ENCODE measurements at regions not wholly inside any gene's neighbourhood (a gene's known extent, or its start where the extent isn't known, plus 50 kb on each side); places are given as distances from the start of the nearest gene placed in this dataset.
"Not testable (repeated sequence)": the region's sequence is repeated elsewhere in the genome, so short reads cannot be mapped to it uniquely, and the experiment has no call there.

DNA sequence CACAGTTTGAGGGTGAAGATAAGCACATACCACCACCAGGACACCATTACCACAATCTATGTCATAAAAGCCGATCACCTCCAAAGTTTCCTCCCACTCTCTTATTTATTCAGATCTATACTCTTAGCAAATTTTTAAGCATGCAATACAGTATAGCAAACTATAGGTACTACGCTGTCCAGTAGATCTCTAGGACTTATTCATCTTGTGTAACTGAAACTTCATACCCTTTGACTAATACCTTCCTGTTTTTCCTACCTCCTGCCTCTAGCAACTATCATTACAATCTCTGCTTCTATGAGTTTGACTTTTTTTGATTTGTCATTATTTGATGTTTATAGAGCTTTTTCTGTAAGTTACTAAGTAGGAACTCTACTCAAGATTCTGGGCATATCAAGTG is 84.5 kb upstream of the MANSC4 start:
- intact Hi-C loops (cut with DNase I; ENCODE audit: low total_unique reads), result no loop called here
- no peak for DNase-seq (ENCODE audit: low spot score in 2 of 2)
- Histone ChIP-seq H3K27ac (no peak overlapping the region), H3K4me1 (no peaks in the 10 kb centered on the region), H3K9me3 (no peaks in the 10 kb centered on the region), H3K4me3 (no peak overlapping the region), H3K27me3 (no peaks in the 10 kb centered on the region), H3K36me3 (no peaks in the 10 kb centered on the region)
- TF ChIP-seq POLR2A (IDR thresholded peaks at IDR 0.05), result no peak

DNA sequence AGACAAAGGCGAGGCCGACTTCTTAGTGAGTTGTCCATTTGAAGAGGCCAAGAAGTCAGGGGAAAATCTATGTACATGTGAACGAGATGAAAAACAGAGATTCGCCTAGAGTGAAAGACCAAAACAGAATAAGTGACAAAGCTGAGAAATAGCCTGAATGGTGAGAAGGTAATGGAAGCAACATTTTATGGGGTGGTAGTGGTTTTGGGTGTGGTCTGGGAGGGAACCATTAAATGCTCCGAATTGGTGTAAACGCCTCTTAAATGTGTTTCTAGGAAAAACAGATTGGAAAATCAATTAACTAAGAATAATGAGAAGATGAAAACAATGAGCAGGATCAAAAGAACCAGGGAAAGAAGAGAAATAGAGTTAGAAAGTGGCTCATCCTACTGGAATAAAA is 83.8 kb upstream of the MANSC4 start:
- Histone ChIP-seq H3K36me3 (no peaks in the 10 kb centered on the region), H3K27me3 (no peaks in the 10 kb centered on the region), H3K4me3 (no peak overlapping the region), H3K27ac (no peak overlapping the region), H3K9me3 (no peaks in the 10 kb centered on the region), H3K4me1 (no peaks in the 10 kb centered on the region)
- TF ChIP-seq POLR2AphosphoS5 (IDR thresholded peaks at IDR 0.05) (no peak), POLR2A (IDR thresholded peaks at IDR 0.05) (no peak)
- TF ChIP-seq, protein P1, sequence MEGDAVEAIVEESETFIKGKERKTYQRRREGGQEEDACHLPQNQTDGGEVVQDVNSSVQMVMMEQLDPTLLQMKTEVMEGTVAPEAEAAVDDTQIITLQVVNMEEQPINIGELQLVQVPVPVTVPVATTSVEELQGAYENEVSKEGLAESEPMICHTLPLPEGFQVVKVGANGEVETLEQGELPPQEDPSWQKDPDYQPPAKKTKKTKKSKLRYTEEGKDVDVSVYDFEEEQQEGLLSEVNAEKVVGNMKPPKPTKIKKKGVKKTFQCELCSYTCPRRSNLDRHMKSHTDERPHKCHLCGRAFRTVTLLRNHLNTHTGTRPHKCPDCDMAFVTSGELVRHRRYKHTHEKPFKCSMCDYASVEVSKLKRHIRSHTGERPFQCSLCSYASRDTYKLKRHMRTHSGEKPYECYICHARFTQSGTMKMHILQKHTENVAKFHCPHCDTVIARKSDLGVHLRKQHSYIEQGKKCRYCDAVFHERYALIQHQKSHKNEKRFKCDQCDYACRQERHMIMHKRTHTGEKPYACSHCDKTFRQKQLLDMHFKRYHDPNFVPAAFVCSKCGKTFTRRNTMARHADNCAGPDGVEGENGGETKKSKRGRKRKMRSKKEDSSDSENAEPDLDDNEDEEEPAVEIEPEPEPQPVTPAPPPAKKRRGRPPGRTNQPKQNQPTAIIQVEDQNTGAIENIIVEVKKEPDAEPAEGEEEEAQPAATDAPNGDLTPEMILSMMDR (IDR thresholded peaks at IDR 0.05), result no peak
- no peak for DNase-seq (ENCODE audit: low spot score in 2 of 2)
- intact Hi-C loops (cut with DNase I; ENCODE audit: low total_unique reads), result no loop called here

DNA sequence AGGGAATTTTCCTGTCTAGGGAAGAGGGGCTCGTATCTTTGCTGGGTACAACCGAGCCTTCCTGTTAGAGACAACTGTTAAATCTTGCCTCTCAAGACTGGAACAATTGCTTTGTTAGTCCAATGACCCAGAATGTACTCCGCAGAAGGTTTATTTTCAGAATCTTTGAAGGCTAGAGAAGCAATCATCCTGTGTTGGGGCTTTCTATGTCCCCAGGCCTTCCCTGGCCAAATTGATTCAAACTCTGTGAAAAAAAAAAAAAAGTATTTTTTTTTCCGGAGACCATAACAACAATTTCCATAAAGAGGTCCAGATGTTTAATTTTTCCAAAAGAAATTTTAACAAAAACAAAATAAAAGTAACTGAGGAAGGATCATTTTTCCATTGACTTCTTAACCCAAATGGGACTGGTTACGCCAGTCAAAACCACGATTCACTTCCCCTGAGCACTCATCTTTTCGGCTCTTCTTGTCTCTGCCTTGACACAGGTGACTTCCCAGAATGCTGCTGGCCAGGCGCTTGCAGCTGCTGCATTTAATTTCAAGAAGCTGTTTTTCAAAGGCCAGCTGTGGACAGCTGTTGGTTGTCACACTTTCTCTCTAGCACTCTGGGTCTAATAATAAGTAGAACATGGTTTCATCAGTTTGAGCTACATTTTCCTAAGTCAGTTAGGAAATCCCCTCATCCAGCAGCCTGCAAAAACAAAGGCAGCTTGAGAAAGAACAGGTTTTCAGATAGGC is 81.6 kb upstream of the MANSC4 start:
- Histone ChIP-seq H3K36me3 (no peaks in the 10 kb centered on the region), H3K27ac (no peak overlapping the region), H3K4me1 (no peaks in the 10 kb centered on the region), H3K4me3 (no peak overlapping the region), H3K27me3 (no peaks in the 10 kb centered on the region), H3K9me3 (no peaks in the 10 kb centered on the region)
- intact Hi-C loops (cut with DNase I; ENCODE audit: low total_unique reads), result no loop called here
- no peak for DNase-seq (ENCODE audit: low spot score in 2 of 2)
- TF ChIP-seq POLR2AphosphoS5 (IDR thresholded peaks at IDR 0.05), result peak in 1 of 3 donors; percentile 21
- TF ChIP-seq, protein P1 (IDR thresholded peaks at IDR 0.05), result no peak
- TF ChIP-seq POLR2A (IDR thresholded peaks at IDR 0.05), result no peak

DNA sequence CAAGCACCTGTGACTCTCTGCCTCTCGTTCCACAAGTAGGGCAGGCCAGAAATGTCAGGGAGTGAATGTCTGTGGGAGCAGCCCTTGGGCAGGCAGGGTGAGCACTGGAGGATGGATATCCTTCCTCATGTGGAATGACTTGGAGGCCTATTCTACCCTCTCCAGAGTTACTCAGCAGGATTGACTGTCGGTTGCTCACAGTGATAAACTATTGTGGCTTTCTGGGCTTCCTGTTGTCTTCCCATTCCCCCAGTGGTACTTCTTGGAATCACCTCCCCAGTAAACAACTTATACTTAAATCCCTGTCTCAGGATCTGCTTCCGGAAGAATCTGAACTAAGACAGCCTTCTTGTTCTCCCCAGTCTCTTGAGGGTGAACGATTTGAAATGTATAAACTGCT is 79.6 kb upstream of the MANSC4 start:
- no peaks in the 10 kb centered on the region for H3K27me3 ChIP-seq
- H3K36me3 ChIP-seq, result no peaks in the 10 kb centered on the region
- no peaks in the 10 kb centered on the region for H3K4me1 ChIP-seq
- intact Hi-C loops (cut with DNase I; ENCODE audit: low total_unique reads), result no loop called here
- TF ChIP-seq, protein P1 (IDR thresholded peaks at IDR 0.05), result no peak
- no peak for TF ChIP-seq POLR2AphosphoS5 (IDR thresholded peaks at IDR 0.05)
- TF ChIP-seq POLR2A (IDR thresholded peaks at IDR 0.05), result no peak
- no peak overlapping the region for H3K4me3 ChIP-seq
- no peak for DNase-seq (ENCODE audit: low spot score in 2 of 2)
- H3K27ac ChIP-seq, result no peak overlapping the region
- H3K9me3 ChIP-seq, result no peaks in the 10 kb centered on the region

DNA sequence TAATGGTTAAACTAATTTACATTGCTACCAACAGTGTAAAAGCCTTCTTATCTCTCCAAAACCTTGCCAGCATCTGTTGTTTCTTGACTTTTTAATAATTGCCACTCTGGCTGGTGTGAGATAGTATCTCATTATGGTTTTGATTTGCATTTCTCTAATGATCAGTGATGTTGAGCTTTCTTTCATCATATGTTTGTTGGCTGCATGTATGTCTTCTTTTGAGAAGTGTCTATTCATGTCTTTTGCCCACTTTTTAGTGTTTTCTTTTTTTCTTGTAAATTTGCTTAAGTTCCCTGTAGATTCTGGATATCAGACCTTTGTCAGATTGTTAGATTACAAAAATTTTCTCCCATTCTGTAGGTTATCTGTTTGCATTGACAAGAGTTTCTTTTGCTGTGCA is 77.0 kb upstream of the MANSC4 start:
- intact Hi-C loops (cut with DNase I; ENCODE audit: low total_unique reads); H3K27ac ChIP-seq; H3K27me3 ChIP-seq; H3K9me3 ChIP-seq; H3K4me1 ChIP-seq; H3K4me3 ChIP-seq; H3K36me3 ChIP-seq; DNase-seq (ENCODE audit: low spot score in 2 of 2): not testable (repeated sequence)

DNA sequence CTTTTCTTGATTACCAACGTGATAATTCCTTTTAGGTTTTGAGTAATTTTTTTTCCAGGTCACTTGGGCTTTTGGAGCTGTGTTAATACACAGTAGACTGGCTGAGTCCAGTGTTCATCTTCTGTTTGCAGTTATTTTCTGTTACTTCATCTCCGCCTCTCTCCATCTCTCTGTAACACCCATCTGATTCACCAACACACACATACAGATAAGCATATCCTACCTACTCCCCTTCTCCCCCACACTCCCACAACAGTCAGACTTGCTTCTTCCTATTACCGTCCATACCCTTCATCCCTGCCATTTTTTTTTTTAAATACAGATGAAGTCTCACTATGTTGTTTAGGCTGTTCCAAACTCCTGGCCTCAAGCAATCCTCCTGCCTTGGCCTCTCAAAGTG is 72.7 kb upstream of the MANSC4 start:
- TF ChIP-seq POLR2AphosphoS5 (IDR thresholded peaks at IDR 0.05) (no peak), POLR2A (IDR thresholded peaks at IDR 0.05) (no peak)
- TF ChIP-seq, protein P1 (IDR thresholded peaks at IDR 0.05), result no peak
- Histone ChIP-seq H3K27me3 (no peaks in the 10 kb centered on the region), H3K27ac (no peak overlapping the region), H3K9me3 (no peaks in the 10 kb centered on the region), H3K4me3 (no peak overlapping the region), H3K4me1 (no peaks in the 10 kb centered on the region), H3K36me3 (no peaks in the 10 kb centered on the region)
- intact Hi-C loops (cut with DNase I; ENCODE audit: low total_unique reads), result no loop called here
- no peak for DNase-seq (ENCODE audit: low spot score in 2 of 2)
